Panc1 (cell line): ENCODE measurements at regions not wholly inside any gene's neighbourhood (a gene's known extent, or its start where the extent isn't known, plus 50 kb on each side); places are given as distances from the start of the nearest gene placed in this dataset.

Source experiments
- ATAC-seq: fragments of 200-7000 bp; cut with Tn5 transposase; 2 replicates; pipeline ENCODE4 v1.9.1; 2020; ENCODE audit warnings: mild to moderate bottlenecking, moderate library complexity
- BruUV-seq: library from RNA; stranded (reverse); fragments of 400-500 nt; replicated peaks from 2 replicates; lab custom pipeline; 2021; lab: Mats Ljungman, UMichigan
- CTCF ChIA-PET: fragments of 300-600 bp; sonication (Branson Sonifier 250); formaldehyde crosslinking; loops from one replicate; lab custom pipeline; 2022; ENCODE audit warnings: antibody characterized with exemption; lab: Charles Lee
- POLR2A ChIA-PET: fragments of 300-600 bp; sonication (Branson Sonifier 250); formaldehyde crosslinking; loops from one replicate; lab custom pipeline; 2022; ENCODE audit warnings: antibody characterized with exemption; lab: Charles Lee
- DNase-seq: peaks from one replicate; pipeline ENCODE4 v3.0.0-alpha.2; 2010; ENCODE audit warnings: low read depth, low spot score
- H3K27ac ChIP-seq: 2 replicates; pipeline ENCODE4 v1.5.1; 2011; ENCODE audit warnings: mild to moderate bottlenecking, low read length, inconsistent platforms
- H3K27me3 ChIP-seq: fragments of 200-500 bp; sonication (Bioruptor generic); 2 replicates; pipeline ENCODE4 v1.6.0; 2014; ENCODE audit warnings: low read length, inconsistent platforms; ENCODE audit not compliant: control insufficient read depth, insufficient read depth
- H3K36me3 ChIP-seq: fragments of 200-500 bp; sonication (Bioruptor generic); 2 replicates; pipeline ENCODE4 v1.5.1; 2014; ENCODE audit warnings: inconsistent platforms, mild to moderate bottlenecking, low read length, moderate library complexity; ENCODE audit not compliant: control insufficient read depth, insufficient read depth
- H3K4me1 ChIP-seq: 2 replicates; pipeline ENCODE4 v1.5.1; 2011; ENCODE audit warnings: inconsistent platforms, mild to moderate bottlenecking, low read length, moderate library complexity; ENCODE audit not compliant: control insufficient read depth, insufficient read depth
- H3K4me3 ChIP-seq, 2 experiments: 2 replicates each; pipeline ENCODE4 v1.5.1; 2011 to 2012; ENCODE audit warnings: low read depth in 2 of 2, low read length in 2 of 2, mild to moderate bottlenecking in 2 of 2, inconsistent platforms in 1 of 2, moderate library complexity in 1 of 2
- H3K9me3 ChIP-seq: fragments of 200-500 bp; sonication (Bioruptor generic); 2 replicates; pipeline ENCODE4 v1.5.1; 2014; ENCODE audit warnings: low read depth, mild to moderate bottlenecking, inconsistent platforms, low read length, moderate library complexity; ENCODE audit not compliant: control insufficient read depth, insufficient read depth
- POLR2AphosphoS5 ChIP-seq: IDR thresholded peaks from 2 replicates; pipeline ENCODE4 v1.6.1; 2012; ENCODE audit warnings: mild to moderate bottlenecking, low read depth, low read length, moderate library complexity
- SIN3A ChIP-seq: IDR thresholded peaks from 2 replicates; pipeline ENCODE4 v1.6.1; 2012; ENCODE audit warnings: low read depth, mild to moderate bottlenecking, low read length, moderate library complexity, borderline replicate concordance; ENCODE audit not compliant: insufficient read depth
- TCF7L2 ChIP-seq: IDR thresholded peaks from 2 replicates; pipeline ENCODE4 v1.6.1; 2011; ENCODE audit warnings: mild to moderate bottlenecking, low read depth, low read length, inconsistent platforms
- in situ Hi-C: cut with HindIII; loops from 2 replicates; pipeline ENCODE4 v1.10.0; 2016; ENCODE audit warnings: low sequenced_read_pairs, low pct_unique_long_range_greater_than_20kb
- intact Hi-C: fragments of 100-400 bp; cut with micrococcal nuclease; formaldehyde crosslinking; loops from one replicate; pipeline ENCODE4 v1.10.0; 2022; ENCODE audit not compliant: unreplicated experiment
- TF ChIP-seq, protein P1 (sequence below): fragments of 450-650 bp; IDR thresholded peaks from 2 replicates; pipeline ENCODE4 v1.5.1; 2017; ENCODE audit warnings: mild to moderate bottlenecking
- TF ChIP-seq, protein P2 (sequence below), 2 experiments: IDR thresholded peaks; 2 replicates each; pipeline ENCODE4 v1.6.1; 2011 to 2012; ENCODE audit warnings: low read depth in 2 of 2, control low read depth in 1 of 2, low read length in 1 of 2, mild to moderate bottlenecking in 1 of 2, moderate library complexity in 1 of 2; ENCODE audit not compliant: insufficient read depth in 1 of 2

DNA sequence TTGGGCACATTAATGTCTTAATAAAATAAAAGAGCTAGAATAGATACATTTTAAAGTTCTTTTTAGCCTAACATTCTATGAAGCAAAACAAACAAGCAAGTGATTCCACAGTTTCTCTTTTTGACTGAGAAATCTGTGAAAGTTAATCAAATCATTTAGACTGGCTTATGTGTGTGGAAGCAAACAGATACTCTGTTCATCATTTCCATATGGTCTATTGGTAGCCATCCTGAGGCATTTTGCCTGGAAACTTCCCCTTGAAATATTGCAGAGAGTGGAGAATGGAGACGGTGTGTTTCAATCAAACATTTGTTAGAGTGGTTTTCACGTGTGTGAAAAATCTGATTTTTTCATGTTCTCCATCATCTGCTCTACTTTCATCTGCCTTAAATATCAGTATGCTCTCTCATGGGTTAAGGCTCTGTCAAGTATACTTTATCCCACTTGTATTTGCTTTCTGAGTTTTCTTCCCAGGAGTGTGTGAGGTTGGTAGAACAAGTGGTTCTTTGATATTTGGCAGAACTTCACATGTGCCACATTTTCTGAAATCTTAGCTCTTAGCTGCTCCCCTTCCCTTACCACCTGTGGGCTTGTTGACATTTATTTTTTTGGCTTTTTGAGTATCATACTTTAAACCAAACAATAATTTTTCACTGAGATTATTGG lies 139.1 kb upstream of the PTGFR start:
- no peak for TF ChIP-seq TCF7L2
- no peak for TF ChIP-seq POLR2AphosphoS5
- no peak for TF ChIP-seq SIN3A
- TF ChIP-seq, protein P1, sequence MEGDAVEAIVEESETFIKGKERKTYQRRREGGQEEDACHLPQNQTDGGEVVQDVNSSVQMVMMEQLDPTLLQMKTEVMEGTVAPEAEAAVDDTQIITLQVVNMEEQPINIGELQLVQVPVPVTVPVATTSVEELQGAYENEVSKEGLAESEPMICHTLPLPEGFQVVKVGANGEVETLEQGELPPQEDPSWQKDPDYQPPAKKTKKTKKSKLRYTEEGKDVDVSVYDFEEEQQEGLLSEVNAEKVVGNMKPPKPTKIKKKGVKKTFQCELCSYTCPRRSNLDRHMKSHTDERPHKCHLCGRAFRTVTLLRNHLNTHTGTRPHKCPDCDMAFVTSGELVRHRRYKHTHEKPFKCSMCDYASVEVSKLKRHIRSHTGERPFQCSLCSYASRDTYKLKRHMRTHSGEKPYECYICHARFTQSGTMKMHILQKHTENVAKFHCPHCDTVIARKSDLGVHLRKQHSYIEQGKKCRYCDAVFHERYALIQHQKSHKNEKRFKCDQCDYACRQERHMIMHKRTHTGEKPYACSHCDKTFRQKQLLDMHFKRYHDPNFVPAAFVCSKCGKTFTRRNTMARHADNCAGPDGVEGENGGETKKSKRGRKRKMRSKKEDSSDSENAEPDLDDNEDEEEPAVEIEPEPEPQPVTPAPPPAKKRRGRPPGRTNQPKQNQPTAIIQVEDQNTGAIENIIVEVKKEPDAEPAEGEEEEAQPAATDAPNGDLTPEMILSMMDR, result no peak
- TF ChIP-seq, protein P2, sequence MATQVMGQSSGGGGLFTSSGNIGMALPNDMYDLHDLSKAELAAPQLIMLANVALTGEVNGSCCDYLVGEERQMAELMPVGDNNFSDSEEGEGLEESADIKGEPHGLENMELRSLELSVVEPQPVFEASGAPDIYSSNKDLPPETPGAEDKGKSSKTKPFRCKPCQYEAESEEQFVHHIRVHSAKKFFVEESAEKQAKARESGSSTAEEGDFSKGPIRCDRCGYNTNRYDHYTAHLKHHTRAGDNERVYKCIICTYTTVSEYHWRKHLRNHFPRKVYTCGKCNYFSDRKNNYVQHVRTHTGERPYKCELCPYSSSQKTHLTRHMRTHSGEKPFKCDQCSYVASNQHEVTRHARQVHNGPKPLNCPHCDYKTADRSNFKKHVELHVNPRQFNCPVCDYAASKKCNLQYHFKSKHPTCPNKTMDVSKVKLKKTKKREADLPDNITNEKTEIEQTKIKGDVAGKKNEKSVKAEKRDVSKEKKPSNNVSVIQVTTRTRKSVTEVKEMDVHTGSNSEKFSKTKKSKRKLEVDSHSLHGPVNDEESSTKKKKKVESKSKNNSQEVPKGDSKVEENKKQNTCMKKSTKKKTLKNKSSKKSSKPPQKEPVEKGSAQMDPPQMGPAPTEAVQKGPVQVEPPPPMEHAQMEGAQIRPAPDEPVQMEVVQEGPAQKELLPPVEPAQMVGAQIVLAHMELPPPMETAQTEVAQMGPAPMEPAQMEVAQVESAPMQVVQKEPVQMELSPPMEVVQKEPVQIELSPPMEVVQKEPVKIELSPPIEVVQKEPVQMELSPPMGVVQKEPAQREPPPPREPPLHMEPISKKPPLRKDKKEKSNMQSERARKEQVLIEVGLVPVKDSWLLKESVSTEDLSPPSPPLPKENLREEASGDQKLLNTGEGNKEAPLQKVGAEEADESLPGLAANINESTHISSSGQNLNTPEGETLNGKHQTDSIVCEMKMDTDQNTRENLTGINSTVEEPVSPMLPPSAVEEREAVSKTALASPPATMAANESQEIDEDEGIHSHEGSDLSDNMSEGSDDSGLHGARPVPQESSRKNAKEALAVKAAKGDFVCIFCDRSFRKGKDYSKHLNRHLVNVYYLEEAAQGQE (IDR thresholded peaks at IDR 0.05; ENCODE audit: insufficient read depth in 1 of 2, low read depth in 2 of 2, low read length in 1 of 2), result no peak
- POLR2A ChIA-PET, result no interaction called here

DNA sequence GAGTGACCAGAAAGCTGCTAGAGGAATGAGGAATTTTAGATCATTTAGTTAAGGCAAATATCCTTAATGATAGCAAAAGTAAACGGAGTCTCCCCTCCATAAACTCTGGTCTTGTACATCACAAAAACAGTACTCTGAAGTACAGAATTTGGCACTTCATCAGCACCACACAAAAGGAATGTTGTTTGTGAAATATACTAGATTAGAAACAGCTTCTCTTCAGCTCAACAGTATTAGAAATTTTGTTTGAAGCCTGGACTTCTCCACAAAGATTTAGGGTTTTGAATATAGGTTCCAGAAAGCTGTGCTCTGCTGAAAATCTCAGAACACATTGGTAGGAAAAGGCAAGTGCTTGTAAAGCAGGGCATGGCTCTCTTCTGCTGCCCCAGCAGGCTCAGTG lies 135.1 kb upstream of the PTGFR start:
- BruUV-seq, result no TSS peak
- no peaks in the 10 kb centered on the region for H3K4me1 ChIP-seq
- POLR2A ChIA-PET, result no interaction called here
- TF ChIP-seq, protein P2 (IDR thresholded peaks at IDR 0.05; ENCODE audit: insufficient read depth in 1 of 2, low read depth in 2 of 2, low read length in 1 of 2), result no peak
- TF ChIP-seq SIN3A, result no peak
- TF ChIP-seq, protein P1, result no peak
- no peak for TF ChIP-seq POLR2AphosphoS5
- TF ChIP-seq TCF7L2, result no peak
- H3K27ac ChIP-seq, result no peak overlapping the region
- no peaks in the 10 kb centered on the region for H3K9me3 ChIP-seq
- CTCF ChIA-PET, result no interaction called here
- no peak overlapping the region for H3K4me3 ChIP-seq
- DNase-seq (no peak), ATAC-seq (no peak)
- no peaks in the 10 kb centered on the region for H3K36me3 ChIP-seq
- in situ Hi-C loops, result no loop called here
- intact Hi-C loops, result no loop called here
- H3K27me3 ChIP-seq, result no peaks in the 10 kb centered on the region

More for the DNA sequence above, 139.1 kb upstream of the PTGFR start:
- CTCF ChIA-PET, result no interaction called here
- BruUV-seq, result no TSS peak
- no peak for DNase-seq
- Histone ChIP-seq H3K36me3 (no peaks in the 10 kb centered on the region), H3K27ac (no peak overlapping the region), H3K4me1 (no peaks in the 10 kb centered on the region), H3K27me3 (no peaks in the 10 kb centered on the region), H3K4me3 (no peak overlapping the region), H3K9me3 (no peaks in the 10 kb centered on the region)
- intact Hi-C loops, result no loop called here
- in situ Hi-C loops, result no loop called here
- no peak for ATAC-seq
